Motor neuron (in vitro differentiated cells): ENCODE measurements at regions not wholly inside any gene's neighbourhood (a gene's known extent, or its start where the extent isn't known, plus 50 kb on each side); places are given as distances from the start of the nearest gene placed in this dataset.
A peak's percentile ranks its signal among the peaks of the same experiment; 100 is the strongest.

Experiments
- ATAC-seq, 8 experiments: fragments of 200-7000 bp; cut with Tn5 transposase; replicated peaks in 6 of 8; 2 replicates each; pipeline ENCODE4 v1.8.0; 2021; ENCODE audit warnings: mild to moderate bottlenecking in 8 of 8, moderate library complexity in 8 of 8
- H3K27ac ChIP-seq, 2 donors: fragments of 250-450 bp; sonication (Bioruptor Pico); 2 replicates each; pipeline ENCODE4 v1.9.0; 2021; ENCODE audit warnings: antibody characterized with exemption in 2 of 2, mild to moderate bottlenecking in 2 of 2, moderate library complexity in 1 of 2
- H3K4me1 ChIP-seq, 2 donors: fragments of 250-450 bp; sonication (Bioruptor Pico); replicated peaks in 1 of 2; 2 replicates each; pipeline ENCODE4 v1.6.1; 2021; ENCODE audit warnings: antibody characterized with exemption in 2 of 2, mild to moderate bottlenecking in 2 of 2, moderate library complexity in 1 of 2
- H3K4me3 ChIP-seq, 5 donors: fragments of 250-450 bp; sonication (Bioruptor Pico); 2 replicates each; pipeline ENCODE4 v1.9.0; 2021; ENCODE audit warnings: antibody characterized with exemption in 5 of 5, mild to moderate bottlenecking in 5 of 5, moderate library complexity in 4 of 5
- WGBS, 10 experiments: fragments of 450-650 bp; shearing (Covaris generic); methylation state at CpG; one replicate each; pipeline ENCODE4 v1.0.0; 2022; 5-methylcytosine and 5-hydroxymethylcytosine counted together
- in situ Hi-C, 9 experiments: fragments of 400-800 bp; cut with MboI; loops; one replicate each; pipeline ENCODE4 v1.15.0; 2021; ENCODE audit warnings: low sequenced_read_pairs in 9 of 9, low pct_unique_long_range_greater_than_20kb in 2 of 9; ENCODE audit not compliant: unreplicated experiment in 9 of 9

DNA sequence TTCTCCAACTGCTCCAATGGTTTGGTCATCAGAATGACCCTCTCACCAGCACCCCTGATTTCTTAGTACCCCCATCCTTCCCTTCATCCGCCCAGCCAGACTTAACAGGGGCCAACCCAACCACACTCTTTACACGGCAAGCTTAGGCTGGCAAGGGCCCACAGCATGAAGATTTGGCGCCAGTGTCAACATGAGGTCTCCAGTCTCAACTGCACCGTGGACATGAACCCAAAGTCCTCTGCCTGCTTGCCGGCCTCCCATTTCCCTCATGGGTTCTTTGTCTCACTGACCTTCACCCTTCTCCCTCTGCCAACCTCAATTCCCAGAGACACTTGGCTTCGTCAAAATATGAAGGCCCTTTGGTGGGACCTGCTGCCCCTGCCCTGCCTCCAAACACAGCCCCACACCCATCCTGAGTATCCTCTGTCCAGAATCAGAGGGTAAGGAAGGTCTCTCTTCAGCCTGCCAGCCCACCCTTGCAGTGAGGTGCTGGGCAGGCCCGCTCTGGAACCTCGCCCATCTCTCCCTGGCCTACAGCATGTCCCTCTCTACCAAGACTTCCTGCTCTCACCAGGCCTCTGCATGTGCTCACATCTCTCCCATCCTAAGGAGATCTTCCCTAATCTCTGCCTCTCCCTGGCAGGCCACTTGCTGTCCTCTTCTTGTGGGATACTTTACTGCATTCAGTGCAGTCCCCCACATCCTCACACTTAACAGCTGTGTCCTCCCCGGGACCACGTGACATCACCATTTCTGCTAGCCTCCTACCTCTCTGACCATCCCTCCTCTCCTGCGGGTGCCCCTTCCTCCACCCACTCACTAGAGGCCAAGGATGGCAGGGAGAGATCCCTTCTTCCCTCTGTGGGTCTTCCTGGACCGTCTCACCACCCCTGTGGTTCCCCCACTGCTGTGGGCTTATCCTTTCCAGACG, 91.7 kb upstream of the ZMIZ1 start:
- Histone ChIP-seq H3K4me3 (no peak overlapping the region), H3K4me1 (peaks cover 27 to 32% of the 10 kb centered on the region in 2 donors), H3K27ac (no peak overlapping the region)
- 80 to 100% (median 93%) methylated on average over 1 to 6 of the region's 13 CpGs; no CpG with 5 or more reads in 2 of the 10 experiments for WGBS, 10 experiments
- ATAC-seq, result no peak
- in situ Hi-C loops, result no loop called here

DNA sequence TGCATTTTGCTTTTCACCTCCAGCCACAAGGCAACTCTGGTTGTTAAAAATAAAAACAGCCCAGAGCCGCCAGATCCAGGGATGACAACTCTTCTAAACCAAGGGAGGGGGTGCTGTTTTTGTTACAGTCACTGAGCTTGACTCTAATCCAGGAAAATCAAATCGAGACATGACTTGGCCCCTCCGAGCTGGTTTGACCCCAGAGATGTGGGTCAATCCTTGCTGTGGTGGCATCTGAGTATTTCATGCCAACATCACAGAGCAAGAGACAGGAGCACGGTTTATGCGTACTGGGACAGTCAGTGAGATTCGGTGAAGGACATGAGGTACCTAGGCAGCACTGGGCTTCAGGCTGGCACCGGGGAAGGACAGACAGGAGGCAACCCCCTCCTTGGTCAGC, 88.8 kb upstream of the ZMIZ1 start:
- WGBS, 10 experiments, result 40 to 100% (median 93%) methylated on average over 1 to 6 of the region's 7 CpGs; no CpG with 5 or more reads in 3 of the 10 experiments
- H3K4me3 ChIP-seq, result no peak overlapping the region
- H3K4me1 ChIP-seq, result peaks cover 8 to 9% of the 10 kb centered on the region in 2 donors
- ATAC-seq, result no peak
- in situ Hi-C loops, result no loop called here
- H3K27ac ChIP-seq, result no peak overlapping the region

GRCh38 chr10:78980354-78980753, 88.4 kb upstream of the ZMIZ1 start:
- in situ Hi-C loops, result no loop called here
- 57 to 100% (median 80%) methylated on average over 1 to 5 of the region's 9 CpGs; no CpG with 5 or more reads in 3 of the 10 experiments for WGBS, 10 experiments
- Histone ChIP-seq H3K4me3 (no peak overlapping the region), H3K27ac (no peak overlapping the region), H3K4me1 (peaks cover 4 to 7% of the 10 kb centered on the region in 2 donors)
- ATAC-seq, result no peak

DNA sequence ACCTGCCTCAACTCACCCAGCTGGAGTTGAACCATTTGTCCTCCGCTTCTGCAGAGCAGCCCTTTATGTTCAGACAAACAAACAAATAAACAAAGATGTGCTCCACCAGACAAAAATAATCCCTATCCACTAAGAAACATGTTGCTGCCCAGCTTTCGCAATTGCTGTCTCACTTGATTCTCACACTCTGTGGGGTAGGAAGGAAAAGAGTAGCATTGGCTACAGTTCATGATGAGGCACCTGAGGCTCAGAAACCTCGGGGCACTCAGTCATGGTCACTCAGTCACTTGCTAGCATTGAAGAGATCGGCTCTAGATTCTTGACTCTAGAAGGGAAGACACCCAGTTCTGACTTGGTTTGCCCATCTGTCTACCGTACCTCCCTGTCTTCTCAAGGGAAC, 88.0 kb upstream of the ZMIZ1 start:
- no peak for ATAC-seq
- 73 to 100% (median 100%) methylated on average over 1 to 3 of the region's 5 CpGs; no CpG with 5 or more reads in 3 of the 10 experiments for WGBS, 10 experiments
- in situ Hi-C loops, result no loop called here
- Histone ChIP-seq H3K27ac (no peak overlapping the region), H3K4me1 (peaks cover 4 to 7% of the 10 kb centered on the region in 2 donors), H3K4me3 (no peak overlapping the region)

GRCh38 chr10:78981257-78981969, 87.4 kb upstream of the ZMIZ1 start:
- H3K27ac ChIP-seq, result no peak overlapping the region
- ATAC-seq, result peak in 2 of 8 experiments; percentile 17 to 26
- WGBS, 10 experiments, result 82 to 100% methylated on average over 1 to 3 of the region's 6 CpGs; no CpG with 5 or more reads in 8 of the 10 experiments

DNA sequence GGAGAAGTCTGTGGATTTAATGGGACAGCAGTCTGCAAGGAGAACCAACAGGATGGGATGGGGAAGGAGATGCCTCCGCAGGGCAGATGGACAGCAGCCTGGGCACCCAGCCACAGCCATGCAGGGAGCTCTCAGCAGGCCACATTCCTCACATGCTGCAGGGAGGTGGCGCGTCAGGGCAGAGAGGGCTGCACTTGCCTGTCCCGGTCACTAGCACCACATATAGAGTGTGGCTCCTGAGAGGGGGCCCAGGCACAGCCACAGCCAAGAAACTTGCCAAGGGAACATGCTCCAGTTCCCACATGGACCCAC, 86.8 kb upstream of the ZMIZ1 start:
- H3K27ac ChIP-seq, result no peak overlapping the region
- in situ Hi-C loops, result no loop called here
- WGBS, 10 experiments, result 80 to 100% (median 90%) methylated on average over 1 to 2 of the region's 4 CpGs; no CpG with 5 or more reads in 7 of the 10 experiments
- ATAC-seq, result peak in 4 of 8 experiments; percentile 9 to 28 (median 19)
- H3K4me1 ChIP-seq, result peaks cover 4 to 7% of the 10 kb centered on the region in 2 donors
- H3K4me3 ChIP-seq, result no peak overlapping the region

More at GRCh38 chr10:78981257-78981969, 87.4 kb upstream of the ZMIZ1 start:
- H3K4me1 ChIP-seq, result peaks cover 4 to 7% of the 10 kb centered on the region in 2 donors
- in situ Hi-C loops, result no loop called here
- no peak overlapping the region for H3K4me3 ChIP-seq

DNA sequence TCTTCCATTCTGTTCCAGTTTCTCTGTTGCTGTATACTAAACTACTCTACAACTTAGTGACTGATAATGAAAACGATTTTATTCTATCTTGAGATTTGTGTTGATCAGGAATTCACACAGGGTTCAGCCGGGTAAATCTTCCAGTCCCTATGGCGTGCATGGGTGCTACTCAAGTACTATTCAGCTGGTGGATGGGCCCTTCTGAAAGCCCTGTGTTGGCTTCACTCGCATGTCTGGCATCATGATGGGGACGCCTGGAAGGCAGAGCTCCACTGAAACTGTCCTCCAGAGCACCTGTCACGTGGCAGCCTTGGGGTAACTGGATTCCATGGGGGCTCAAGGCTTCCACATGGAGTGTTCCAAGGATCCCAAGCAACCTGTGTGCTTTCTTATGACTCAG, 86.0 kb upstream of the ZMIZ1 start:
- WGBS, 10 experiments, result 0 to 88% (median 78%) methylated on average over 1 to 6 of the region's 6 CpGs; no CpG with 5 or more reads in 3 of the 10 experiments
- ATAC-seq, result no peak
- H3K4me3 ChIP-seq, result no peak overlapping the region
- peaks cover 4% of the 10 kb centered on the region in 2 donors for H3K4me1 ChIP-seq
- in situ Hi-C loops, result no loop called here
- no peak overlapping the region for H3K27ac ChIP-seq

DNA sequence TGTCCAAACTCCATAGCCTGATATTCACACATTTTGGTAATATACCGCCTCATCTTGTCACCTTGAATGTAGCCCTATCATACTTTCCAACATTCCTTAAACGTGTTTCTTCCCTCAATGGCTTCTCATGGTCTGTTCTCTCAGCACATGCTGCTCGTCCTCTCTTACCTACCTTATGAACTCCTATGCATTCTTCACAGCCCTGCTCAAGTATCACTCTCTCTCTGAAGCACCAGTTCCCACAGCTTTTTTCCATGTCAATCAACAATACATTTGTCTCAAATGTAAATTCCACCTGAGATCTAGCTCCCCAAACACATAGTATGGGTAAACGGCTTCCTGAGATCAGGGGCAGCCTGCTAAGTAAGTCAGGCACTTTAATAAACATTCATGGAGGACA, 85.2 kb upstream of the ZMIZ1 start:
- no peaks in the 10 kb centered on the region for H3K4me1 ChIP-seq
- 30 to 100% (median 61%) methylated on average over 1 to 4 of the region's 4 CpGs for WGBS, 10 experiments
- H3K27ac ChIP-seq, result no peak overlapping the region
- ATAC-seq, result no peak
- H3K4me3 ChIP-seq, result no peak overlapping the region
- in situ Hi-C loops, result no loop called here

DNA sequence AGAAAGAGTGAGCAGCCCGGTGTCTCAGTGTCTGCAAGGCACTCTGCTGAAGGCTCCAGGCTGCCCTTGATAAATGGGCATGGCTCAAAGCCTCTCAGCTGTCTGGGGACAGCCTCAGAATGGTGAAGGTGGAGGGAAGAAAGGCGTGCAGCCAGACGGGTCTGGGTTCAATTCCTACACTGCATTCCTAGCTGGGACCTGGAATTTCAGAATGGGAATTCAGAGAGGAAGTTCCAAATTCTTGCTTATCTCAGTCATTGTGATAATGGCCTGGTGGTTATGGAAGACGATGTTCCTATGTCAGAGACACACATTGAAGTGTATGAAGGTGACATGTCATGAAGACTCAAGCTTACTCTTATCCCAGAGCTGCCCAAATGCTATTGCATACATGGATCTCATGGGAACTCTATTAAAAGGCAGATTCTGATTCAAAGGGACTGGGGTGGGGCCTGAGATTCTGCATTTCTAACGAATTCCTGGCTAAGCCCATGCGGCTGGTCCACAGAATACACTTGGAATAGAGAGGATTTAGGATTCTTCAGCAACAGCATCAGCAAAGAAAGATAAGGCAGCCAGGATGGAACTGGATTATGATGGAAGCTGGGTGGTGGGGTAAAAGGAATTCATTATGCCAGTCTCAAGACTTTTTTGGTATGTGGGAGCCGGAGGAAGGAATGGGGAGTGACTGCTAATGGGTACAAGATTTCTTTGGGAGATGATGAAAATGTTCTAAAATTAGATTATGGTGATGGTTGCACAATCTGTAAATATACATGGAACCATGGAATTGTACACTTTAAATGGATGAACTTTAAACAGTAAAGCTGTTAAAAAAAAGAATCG, 82.6 kb upstream of the ZMIZ1 start:
- no peak overlapping the region for H3K4me3 ChIP-seq
- H3K27ac ChIP-seq, result no peak overlapping the region
- no peaks in the 10 kb centered on the region for H3K4me1 ChIP-seq
- ATAC-seq, result peak in 2 of 8 experiments; percentile 63 to 73
- in situ Hi-C loops, result no loop called here
- WGBS, 10 experiments, result 20 to 94% (median 76%) methylated on average over 1 to 6 of the region's 8 CpGs

GRCh38 chr10:78991187-78991586, 77.6 kb upstream of the ZMIZ1 start:
- H3K4me3 ChIP-seq, result no peak overlapping the region
- no peak overlapping the region for H3K27ac ChIP-seq
- in situ Hi-C loops, result no loop called here
- 11 to 75% (median 55%) methylated on average over 1 of the region's 1 CpG; no CpG with 5 or more reads in 4 of the 10 experiments for WGBS, 10 experiments
- peak in 2 of 8 experiments; percentile 66 to 68 for ATAC-seq
- H3K4me1 ChIP-seq, result peaks cover 12% of the 10 kb centered on the region in 2 donors

DNA sequence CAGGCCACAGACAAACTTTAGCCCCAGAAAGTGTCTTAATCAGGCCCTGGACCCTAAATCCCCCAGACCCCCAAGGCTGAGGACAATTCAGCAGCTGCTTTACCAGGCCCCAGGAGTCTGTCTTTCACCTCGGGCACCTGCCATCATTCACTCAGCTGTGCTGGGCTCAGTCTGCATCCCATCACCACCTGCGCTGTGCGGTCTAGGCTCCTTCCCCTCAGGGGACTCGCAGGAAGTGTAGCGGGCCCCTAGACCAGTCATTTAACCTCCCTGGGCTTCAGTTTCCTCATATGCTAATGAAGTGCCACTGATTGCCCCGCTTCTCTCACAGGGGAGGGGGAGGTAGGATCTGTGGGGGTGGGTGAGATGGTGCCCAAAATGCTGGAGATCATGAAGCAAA, 76.4 kb upstream of the ZMIZ1 start:
- Histone ChIP-seq H3K27ac (no peak overlapping the region), H3K4me1 (peaks cover 21 to 24% of the 10 kb centered on the region in 2 donors), H3K4me3 (no peak overlapping the region)
- WGBS, 10 experiments, result 59 to 83% (median 73%) methylated on average over 3 to 5 of the region's 6 CpGs; no CpG with 5 or more reads in 7 of the 10 experiments
- in situ Hi-C loops, result no loop called here
- no peak for ATAC-seq

DNA sequence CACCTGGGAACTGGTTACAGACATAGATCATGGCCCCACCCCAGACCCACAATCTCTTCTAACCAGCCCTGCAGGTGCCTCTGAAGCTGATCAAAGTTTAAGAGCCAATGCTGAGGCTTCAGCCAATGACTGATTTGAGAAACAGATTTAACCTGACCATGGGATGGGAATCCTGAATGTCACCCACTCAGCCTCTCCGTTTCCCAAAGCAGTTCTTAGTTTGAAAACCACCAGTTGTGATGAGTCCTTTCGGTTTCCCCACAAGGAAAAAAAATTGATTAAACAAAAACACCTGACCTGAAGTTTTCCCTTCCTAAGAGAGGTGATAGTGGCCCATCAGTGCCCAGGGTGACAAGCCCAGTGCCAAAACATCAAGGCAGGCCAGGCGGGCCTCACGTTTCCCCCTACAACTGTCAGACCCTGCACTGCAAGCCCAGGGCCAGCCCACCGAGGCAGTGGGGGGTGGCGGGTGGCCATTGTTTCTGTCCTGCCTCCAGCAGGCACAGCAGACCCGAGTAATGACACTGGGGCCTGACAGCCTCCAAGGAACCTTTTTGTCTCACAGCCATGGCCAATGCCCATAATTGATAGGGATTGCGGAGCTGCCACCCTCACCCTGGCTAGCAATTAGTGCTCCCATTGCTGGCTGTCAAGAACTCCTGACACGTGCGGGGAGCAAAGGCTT, 75.4 kb upstream of the ZMIZ1 start:
- in situ Hi-C loops, result no loop called here
- Histone ChIP-seq H3K4me3 (no peak overlapping the region), H3K4me1 (peaks cover 23 to 31% of the 10 kb centered on the region in 2 donors), H3K27ac (no peak overlapping the region)
- ATAC-seq, result no peak
- 45 to 100% (median 100%) methylated on average over 1 to 4 of the region's 10 CpGs; no CpG with 5 or more reads in 3 of the 10 experiments for WGBS, 10 experiments
